ENCODE measurements at regions not wholly inside any gene's neighbourhood (a gene's known extent, or its start where the extent isn't known, plus 50 kb on each side); places are given as distances from the start of the nearest gene placed in this dataset.
A peak's percentile ranks its signal among the peaks of the same experiment; 100 is the strongest.

DNA sequence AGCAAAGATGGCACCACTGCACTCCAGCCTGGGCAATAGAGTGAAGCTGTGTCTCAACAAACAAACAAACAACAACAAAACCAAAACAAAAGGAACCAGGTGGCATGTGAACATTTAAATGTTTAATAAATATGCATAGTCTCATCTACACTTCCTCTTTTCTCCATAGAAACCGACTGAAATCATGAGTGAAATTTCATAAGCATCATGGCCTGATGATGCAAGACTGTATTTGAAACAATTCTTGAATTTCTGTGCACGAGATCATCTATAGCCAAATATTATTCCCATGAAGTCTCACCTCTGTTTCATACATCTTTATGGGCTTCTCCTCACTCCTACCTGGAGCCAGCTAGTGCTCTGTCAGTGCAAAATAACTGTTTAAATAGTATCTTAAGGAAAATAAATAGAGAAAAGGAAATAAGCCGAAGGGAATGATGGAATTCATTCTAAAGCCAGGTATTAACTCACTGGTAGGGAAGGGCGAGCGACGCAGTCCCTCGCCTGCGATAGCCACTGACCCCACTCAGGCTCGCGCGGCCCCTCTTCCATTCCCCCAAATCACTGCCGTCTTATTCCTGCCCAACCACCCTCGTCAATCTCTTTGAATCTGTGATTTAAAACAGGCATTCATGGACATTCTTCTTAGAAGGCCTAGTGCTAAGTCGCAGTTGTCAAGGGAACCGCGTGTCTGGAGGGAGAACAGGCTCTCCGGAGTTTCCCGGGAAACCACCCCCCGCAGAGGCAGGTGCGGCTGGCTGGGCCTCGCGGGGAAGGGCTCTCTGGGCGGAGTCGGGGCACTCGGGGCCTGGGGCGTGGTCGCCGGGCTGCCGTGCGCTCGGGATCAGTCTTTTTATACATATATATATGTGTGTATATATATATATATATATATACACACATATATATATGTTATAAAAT lies 52.4 kb upstream of the TRIM2 start:
- H3K36me3 Mint-ChIP-seq (ENCODE audit: low read depth), result no peaks in the 10 kb centered on the region
- no peaks in the 10 kb centered on the region for H3K9me3 Mint-ChIP-seq
- peaks cover 24% of the 10 kb centered on the region for H3K4me1 Mint-ChIP-seq (ENCODE audit: low read depth)
- H3K27me3 Mint-ChIP-seq (ENCODE audit: low read depth), result peaks cover 36% of the 10 kb centered on the region
- H3K4me3 Mint-ChIP-seq, result no peak overlapping the region
- no peak overlapping the region for H3K27ac Mint-ChIP-seq

DNA sequence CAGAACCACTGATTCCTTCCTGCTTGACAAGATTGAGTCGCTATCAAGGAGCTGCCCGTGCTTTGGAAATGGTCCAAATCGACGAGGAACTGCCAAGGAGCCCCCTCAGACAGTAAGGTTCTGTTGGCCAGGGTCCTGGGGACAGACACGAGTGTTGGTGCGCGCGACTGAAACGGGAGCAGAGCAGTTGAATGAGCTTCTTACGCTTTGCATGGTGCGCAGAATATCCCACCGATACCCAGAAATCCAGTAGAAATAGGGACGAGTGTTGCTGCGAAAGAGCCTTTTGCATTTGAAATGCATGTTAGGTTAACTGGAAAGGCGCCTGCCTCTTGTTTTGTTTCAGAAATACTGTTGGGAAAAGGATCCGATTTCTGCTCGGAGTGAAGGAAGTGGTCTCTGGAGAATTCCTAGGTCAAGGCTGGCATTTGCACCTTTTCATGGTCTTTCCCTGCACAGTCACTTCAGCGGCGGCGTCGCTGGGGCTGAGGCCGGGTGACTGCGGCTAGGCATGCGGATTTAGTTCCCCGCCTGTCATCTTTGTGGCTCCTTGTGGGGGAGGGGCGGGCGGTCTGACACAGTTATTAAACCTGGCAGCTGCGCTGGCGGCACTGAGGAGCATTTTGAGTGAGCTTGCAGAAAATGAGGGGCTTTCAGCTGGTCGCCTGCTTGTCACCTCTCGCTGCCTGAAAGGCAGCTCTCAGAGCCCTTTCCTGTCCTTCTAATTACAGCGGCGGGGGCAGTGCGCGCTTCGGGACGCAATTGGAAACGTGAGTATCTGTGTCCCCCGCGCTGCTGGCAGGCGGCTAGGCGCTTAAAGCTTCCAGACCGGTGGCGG lies 51.5 kb upstream of the TRIM2 start:
- Mint-ChIP-seq H3K27me3 (ENCODE audit: low read depth) (peaks cover 36% of the 10 kb centered on the region), H3K36me3 (ENCODE audit: low read depth) (no peaks in the 10 kb centered on the region), H3K9me3 (no peaks in the 10 kb centered on the region)

DNA sequence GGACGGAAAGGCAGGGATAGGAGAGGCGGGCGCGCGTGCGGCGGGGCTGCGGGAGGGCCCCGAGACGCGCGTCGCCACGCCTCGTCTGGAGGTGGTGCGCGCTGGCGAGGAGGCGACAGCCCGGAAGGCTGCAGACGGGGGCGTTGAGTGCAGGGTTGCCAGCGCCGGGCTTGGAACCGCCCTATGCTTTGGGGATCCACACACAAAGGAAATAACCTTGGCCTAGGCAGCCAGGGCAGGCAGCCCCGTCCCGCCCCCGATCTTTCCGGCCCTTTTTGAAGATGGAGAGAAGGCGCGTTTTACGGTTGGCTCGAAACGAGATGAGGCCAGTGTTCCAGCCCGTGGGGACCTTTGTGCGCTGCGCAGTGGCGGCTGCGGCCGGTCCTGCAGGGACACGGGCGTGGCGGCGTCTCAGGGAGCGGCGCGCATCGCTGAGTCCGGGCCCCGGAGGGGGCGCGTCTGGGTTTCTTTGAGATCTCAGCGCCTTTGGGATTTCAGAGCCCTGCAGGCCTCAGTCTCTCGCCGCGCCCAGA lies 50.8 kb upstream of the TRIM2 start:
- peak overlapping the region; percentile 56 for H3K27ac Mint-ChIP-seq

More for the DNA sequence above, 51.5 kb upstream of the TRIM2 start:
- H3K4me1 Mint-ChIP-seq (ENCODE audit: low read depth), result peaks cover 26% of the 10 kb centered on the region
- H3K4me3 Mint-ChIP-seq, result peak overlapping the region; percentile 80
- peak overlapping the region; percentile 56 for H3K27ac Mint-ChIP-seq

DNA sequence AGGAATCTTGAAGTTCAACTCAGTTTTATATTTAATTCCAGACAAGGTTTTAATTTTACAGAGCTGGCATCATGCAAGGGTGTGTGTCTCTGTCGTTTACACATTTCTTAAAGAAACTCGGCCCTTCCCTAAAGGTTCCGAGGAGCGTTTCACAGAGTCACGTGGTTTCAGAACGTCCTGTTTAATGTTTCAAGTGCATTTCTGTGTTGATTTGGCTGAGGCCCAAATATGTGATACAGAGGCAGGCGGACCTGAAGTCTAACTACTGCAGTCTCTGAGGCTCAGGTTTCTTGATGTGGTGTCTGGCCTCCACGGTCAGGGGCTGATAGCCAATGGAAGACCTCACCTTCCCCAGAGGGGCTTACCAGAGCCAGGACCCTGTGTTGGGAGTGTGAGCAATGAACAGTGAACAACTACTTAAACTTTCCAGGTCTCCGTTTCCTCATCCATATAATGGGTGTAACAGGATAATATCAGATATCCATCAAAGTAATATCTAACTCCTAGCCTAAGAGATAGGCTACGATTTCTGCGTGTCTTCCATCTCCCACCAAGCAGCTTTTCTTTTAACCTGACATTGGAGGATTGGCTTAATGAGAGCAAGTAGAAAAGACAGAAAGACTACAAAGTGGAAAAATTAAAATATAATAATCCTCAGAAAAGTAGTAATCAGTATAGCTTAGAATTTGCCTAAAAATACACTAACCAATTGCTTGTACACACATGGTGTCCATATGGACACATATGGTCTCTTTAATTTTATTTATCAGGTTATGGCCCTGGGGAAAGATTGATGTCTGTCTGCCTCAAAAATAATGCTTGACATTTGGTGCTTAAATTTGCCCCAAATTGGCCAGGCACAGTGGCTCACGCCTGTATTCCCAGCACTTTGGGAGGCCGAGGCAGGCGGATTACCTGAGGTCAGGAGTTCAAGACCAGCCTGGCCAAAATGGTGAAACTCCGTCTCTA lies 50.0 kb upstream of the TRIM2 start:
- no peaks in the 10 kb centered on the region for H3K36me3 Mint-ChIP-seq (ENCODE audit: low read depth)
- H3K4me1 Mint-ChIP-seq (ENCODE audit: low read depth), result peaks cover 26% of the 10 kb centered on the region
- H3K4me3 Mint-ChIP-seq, result peak overlapping the region; percentile 80
- peak overlapping the region; percentile 38 for H3K27ac Mint-ChIP-seq
- no peaks in the 10 kb centered on the region for H3K9me3 Mint-ChIP-seq
- peaks cover 28% of the 10 kb centered on the region for H3K27me3 Mint-ChIP-seq (ENCODE audit: low read depth)

More for the DNA sequence above, 50.8 kb upstream of the TRIM2 start:
- H3K4me1 Mint-ChIP-seq (ENCODE audit: low read depth), result peaks cover 26% of the 10 kb centered on the region
- H3K36me3 Mint-ChIP-seq (ENCODE audit: low read depth), result no peaks in the 10 kb centered on the region
- no peaks in the 10 kb centered on the region for H3K9me3 Mint-ChIP-seq
- peak overlapping the region; percentile 80 for H3K4me3 Mint-ChIP-seq
- H3K27me3 Mint-ChIP-seq (ENCODE audit: low read depth), result peaks cover 34% of the 10 kb centered on the region

All from T-helper 1 cell treated with Interleukin-12 subunit alpha and Interleukin-12 subunit beta and Interleukin-4 antibody, amounts not matched to agents 30 μg/mL and 1 μg/mL, for 36 hours (primary cell).